ENCODE measurements at regions not wholly inside any gene's neighbourhood (a gene's known extent, or its start where the extent isn't known, plus 50 kb on each side); places are given as distances from the start of the nearest gene placed in this dataset.
"Not testable (repeated sequence)": the region's sequence is repeated elsewhere in the genome, so short reads cannot be mapped to it uniquely, and the experiment has no call there.

DNA sequence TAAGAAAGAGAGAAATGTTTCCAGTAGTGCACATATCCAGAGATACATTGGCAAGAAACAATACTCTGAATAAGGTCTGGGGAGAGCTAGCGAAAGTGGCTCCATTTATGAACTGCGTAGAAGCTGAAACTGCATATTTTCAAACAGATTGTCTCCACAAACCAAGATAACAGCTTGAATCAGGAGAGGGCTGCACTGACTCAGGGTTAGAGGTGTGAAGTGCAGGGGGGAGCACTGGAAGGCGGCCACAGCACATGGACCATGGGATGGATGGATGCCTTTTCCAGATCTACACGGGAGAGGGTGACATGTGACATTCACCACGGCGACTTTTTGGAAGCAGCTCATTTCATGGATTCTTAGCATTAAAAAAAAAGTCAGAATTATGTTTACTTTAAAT, 729.4 kb downstream of the RNF144A start:
- DNase-seq = no peak

DNA sequence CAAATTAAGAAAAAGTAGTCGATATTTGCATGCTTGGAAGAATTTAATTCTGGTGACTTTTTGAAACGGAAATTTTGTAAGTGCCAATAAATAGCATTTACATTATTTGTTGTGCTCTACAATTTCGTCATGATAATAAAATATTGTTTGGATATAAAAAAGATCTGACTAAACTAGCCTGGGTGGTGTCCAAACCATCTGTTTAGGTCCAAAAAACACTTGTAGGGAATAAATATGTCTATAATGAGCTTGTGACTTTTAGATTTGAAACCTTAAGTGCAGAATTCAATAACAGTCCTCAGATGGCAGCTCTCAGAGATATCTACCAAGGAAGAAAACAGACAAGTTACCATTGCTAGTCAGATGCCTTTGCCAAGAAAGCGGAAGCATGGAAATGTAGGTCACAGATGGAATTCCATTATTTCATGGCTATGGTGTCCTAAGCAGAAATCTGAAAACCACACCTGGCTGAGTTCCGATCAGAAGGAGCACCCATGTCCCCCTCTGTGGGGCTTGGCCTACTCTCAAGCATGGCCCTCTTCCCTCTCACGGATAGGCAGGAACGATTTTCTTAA, 731.1 kb downstream of the RNF144A start:
- peak; percentile 18 for DNase-seq

GRCh38 chr2:7649461-7650228, 732.4 kb downstream of the RNF144A start:
- no peak for DNase-seq

GRCh38 chr2:7653617-7654016, 736.4 kb downstream of the RNF144A start:
- no peak for DNase-seq

DNA sequence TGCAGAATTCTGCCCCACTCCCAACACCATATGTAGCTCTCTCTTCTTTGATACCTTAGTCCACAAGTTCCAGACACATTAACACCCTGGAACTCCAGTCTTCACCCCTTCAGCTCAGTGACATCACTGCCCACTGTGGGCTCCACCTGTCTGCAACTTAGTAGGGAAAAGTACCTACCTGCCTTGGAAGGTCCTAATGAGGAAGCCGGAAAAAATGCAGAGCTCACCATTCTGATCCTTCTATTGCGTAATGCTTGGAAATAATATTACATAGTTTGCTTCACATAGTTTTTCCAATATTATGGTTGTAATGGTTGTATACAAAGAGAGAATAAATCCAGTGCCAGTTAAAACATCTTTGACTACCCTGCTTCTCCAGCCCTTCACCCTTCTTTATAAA, 738.4 kb downstream of the RNF144A start:
- DNase-seq = no peak

DNA sequence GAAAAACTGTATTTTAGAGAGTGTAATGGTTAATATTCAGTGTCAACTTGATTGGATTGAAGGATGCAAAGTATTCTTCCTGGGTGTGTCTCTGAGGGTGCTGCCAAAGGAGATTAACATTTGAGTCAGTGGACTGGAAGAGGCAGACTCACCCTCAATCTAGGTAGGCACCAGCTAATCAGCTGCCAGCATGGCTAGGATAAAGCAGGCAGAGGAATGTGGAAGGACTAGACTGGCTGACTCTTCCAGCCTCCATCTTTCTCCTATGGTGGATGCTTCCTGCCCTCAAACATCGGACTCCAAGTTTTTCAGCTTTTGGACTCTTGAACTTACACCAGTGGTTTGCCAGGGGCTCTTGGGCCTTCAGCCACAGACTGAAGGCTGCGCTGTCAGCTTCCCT, 740.3 kb downstream of the RNF144A start:
- DNase-seq = not testable (repeated sequence)

- DNase-seq = no peak
Observed at GRCh38 chr2:7658486-7658885, 741.3 kb downstream of the RNF144A start.

GRCh38 chr2:7660816-7661215, 743.6 kb downstream of the RNF144A start:
- no peak for DNase-seq

GRCh38 chr2:7661502-7661901, 744.3 kb downstream of the RNF144A start:
- DNase-seq = no peak

DNA sequence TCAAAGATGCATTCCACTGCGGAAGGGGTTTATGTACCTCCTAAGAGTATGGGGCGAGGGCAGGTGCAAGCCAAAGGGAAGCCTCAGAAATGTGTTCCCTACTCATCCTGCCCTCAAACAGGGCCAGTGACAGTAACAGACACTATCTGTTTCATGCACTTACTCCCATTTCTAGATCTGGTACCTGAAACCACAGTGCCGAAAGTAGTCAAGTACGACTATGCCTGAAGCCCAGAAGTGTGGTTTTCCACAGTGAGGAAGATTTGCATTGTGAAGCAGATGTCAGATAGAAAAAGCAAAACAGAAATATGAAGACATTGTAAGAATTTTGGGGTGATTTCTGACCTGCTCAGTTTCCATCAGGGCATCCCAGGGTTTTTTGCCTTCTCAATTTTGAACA, 748.7 kb downstream of the RNF144A start:
- no peak for DNase-seq

GRCh38 chr2:7666596-7667259, 749.5 kb downstream of the RNF144A start:
- DNase-seq = no peak

GRCh38 chr2:7667260-7667757, 750.1 kb downstream of the RNF144A start:
- DNase-seq = no peak

DNA sequence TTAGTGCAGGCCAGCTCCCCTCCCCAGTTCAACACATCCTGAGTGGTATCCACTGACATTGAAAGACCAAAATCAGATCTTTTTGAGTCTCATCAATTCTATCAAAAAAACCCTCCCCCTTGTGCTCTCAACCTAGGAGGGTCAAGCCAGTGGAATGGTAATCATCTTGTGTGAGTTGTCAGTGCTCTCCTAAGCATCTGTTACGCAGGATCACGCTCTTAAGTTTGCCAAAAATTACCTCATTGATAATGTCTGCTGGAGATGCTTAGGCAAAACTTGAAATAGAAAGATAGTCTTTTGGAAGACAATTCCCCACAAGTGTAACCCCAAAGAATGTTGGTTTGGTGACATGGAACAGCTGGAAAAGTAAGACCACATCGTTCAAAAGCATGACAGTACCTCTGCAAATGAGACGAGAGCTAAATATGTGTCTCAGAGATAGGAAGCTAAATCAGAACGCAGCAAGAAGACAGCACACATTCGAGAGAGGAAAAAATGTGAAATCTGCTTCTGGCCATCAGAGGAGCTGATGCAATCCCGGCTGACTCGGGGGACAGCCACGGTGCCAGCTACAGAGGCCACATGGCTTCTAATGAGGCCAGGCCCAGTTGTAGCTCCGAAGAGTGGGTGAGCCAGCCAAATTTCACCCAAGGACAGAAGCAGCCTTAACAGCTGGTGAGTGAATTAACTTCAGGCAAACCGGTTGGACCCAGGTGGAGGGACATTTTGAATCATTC, 753.9 kb downstream of the RNF144A start:
- DNase-seq = peak; percentile 20

GRCh38 chr2:7672027-7672684, 754.9 kb downstream of the RNF144A start:
- DNase-seq = no peak

DNA sequence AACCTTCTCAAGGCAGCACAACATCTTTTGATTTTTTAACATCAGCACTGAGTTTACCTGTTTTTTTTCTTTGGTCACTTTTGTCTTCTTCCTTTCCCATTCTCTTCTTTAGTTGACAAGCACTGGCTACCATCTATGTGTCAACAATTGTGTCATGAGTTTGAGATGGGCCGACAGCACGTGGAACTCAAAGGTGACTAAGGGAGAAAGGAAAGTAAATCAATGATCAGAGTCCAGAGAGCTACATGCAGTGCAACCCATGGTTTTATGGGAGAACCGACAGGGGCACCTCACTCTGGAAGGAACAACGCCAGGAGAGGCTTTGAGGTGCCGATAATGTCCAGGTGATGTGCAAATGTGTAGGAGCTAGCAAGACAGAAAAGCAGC, 755.5 kb downstream of the RNF144A start:
- DNase-seq = no peak

DNA sequence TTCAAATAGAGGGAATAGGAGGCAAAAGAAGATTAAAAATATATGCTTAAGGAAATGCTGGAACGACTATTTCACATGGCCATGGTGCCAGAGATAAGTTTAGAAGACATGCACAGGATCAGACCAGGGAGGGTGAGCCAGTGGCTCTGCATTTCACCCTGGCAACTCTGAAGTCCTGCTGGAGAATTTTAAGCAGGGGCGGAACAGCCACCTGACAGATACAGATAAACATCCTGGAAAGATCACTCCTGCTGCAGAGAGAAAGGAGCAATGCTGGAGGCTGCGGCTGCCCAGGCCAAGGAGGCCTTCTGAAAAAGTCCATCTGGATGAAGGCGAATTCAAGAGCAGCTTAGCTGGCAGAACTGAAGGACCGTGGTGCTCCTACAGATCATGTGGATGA, 755.9 kb downstream of the RNF144A start:
- no peak for DNase-seq

- DNase-seq = no peak
Observed at GRCh38 chr2:7673853-7674252, 756.6 kb downstream of the RNF144A start.

- no peak for DNase-seq
Observed at GRCh38 chr2:7674606-7675005, 757.4 kb downstream of the RNF144A start.

GRCh38 chr2:7676714-7677113, 759.5 kb downstream of the RNF144A start:
- no peak for DNase-seq

DNA sequence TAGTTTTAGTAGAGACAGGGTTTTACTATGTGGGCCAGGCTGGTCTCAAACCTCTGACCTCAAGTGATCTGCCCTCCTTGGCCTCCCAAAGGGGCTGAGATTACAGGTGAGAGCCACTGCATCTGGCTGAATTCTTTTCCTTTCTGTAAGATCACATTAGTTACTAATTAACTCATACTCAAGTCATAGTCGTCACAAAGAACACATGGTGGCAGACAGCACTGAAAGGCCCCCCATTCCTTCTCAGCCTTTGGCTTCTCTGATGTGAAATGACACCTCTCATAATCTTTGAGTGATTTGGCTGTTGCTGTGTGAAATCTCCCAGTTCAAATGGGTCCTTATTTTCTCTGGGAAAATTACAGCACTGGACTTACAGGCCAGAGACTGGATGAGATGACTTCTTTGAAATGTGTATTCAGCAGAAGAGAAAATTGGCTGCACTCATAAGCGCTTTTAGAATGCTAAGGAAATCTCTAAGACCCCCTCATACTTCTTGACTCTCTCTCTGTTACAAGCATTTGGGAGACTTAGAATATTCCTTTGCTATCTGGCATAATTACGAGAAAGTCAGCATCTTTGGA, 764.8 kb downstream of the RNF144A start:
- DNase-seq = no peak

DNA sequence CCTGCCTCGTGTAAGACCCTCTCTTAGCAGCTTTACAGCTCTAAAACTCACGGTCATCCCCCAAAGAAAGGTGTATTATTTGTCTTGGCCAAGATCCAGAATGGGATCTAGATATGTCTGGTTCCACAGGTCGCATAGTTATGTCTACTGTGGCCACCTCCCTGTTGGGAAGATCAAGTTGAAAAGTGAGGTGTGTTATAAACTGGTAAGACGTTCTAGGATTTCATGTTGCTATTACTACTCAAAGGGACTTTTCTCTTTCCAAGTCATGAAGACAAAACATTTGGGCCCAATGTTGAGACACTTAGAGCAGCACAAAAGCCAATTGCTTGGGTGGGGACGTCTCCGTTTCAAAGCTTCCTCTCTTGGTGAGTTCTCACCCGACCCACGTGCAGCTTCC, 766.0 kb downstream of the RNF144A start:
- no peak for DNase-seq

DNA sequence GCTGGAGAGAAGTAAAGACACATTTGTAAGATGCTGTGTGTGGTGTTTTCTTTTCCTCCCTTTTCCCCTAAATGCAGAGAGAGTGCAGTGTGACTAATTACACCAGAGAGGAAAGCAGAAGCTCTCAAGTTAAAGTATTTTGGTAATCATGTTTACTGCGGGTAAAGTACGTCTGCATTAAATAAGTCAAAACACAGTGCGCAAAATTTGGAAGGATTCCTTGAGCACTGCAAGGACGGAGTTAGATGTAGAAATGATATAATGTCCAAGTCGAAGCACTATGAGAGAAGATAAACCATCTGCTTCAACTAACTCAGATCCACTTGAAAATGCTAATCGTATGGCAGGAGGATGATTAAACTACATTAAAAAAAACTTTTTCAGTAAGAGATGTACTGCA, 766.5 kb downstream of the RNF144A start:
- DNase-seq = no peak
